HG02884 (cell line): ENCODE measurements at regions not wholly inside any gene's neighbourhood (a gene's known extent, or its start where the extent isn't known, plus 50 kb on each side); places are given as distances from the start of the nearest gene placed in this dataset.
"Not testable (repeated sequence)": the region's sequence is repeated elsewhere in the genome, so short reads cannot be mapped to it uniquely, and the experiment has no call there.

Source experiments
- ATAC-seq: cut with Tn5 transposase; IDR thresholded peaks from one replicate; pipeline ENCODE4 v1.9.1; 2021; ENCODE audit warnings: mild to moderate bottlenecking, moderate library complexity; ENCODE audit not compliant: unreplicated experiment

- ATAC-seq: no peak
Observed at GRCh38 chr14:44873536-44873935, 88.2 kb downstream of the KLHL28 start.

- ATAC-seq: no peak
Observed at GRCh38 chr14:44866770-44867169, 95.0 kb downstream of the KLHL28 start.

- no peak for ATAC-seq
Observed at GRCh38 chr14:44866322-44866721, 95.4 kb downstream of the KLHL28 start.

GRCh38 chr14:44863271-44863670 is 98.5 kb downstream of the KLHL28 start:
- ATAC-seq: no peak

- ATAC-seq: no peak
Observed at GRCh38 chr14:44854114-44854513, 107.6 kb downstream of the KLHL28 start.

- ATAC-seq: no peak
Observed at GRCh38 chr14:44847526-44848309, 114.0 kb downstream of the KLHL28 start.

- ATAC-seq: peak; percentile 89
Observed at GRCh38 chr14:44846232-44846824, 115.4 kb downstream of the KLHL28 start.

GRCh38 chr14:44835928-44836327 is 125.8 kb downstream of the KLHL28 start:
- not testable (repeated sequence) for ATAC-seq

GRCh38 chr14:44833376-44834060 is 128.2 kb downstream of the KLHL28 start:
- no peak for ATAC-seq

GRCh38 chr14:44830371-44830770 is 131.4 kb downstream of the KLHL28 start:
- ATAC-seq: no peak

- no peak for ATAC-seq
Observed at GRCh38 chr14:44829021-44829420, 132.7 kb downstream of the KLHL28 start.

GRCh38 chr14:44828023-44828422 is 133.7 kb downstream of the KLHL28 start:
- ATAC-seq: no peak

GRCh38 chr14:44820230-44820964 is 141.3 kb downstream of the KLHL28 start:
- ATAC-seq: no peak

- ATAC-seq: no peak
Observed at GRCh38 chr14:44814196-44814595, 147.6 kb downstream of the KLHL28 start.

- ATAC-seq: no peak
Observed at GRCh38 chr14:44812672-44813071, 149.1 kb downstream of the KLHL28 start.

- no peak for ATAC-seq
Observed at GRCh38 chr14:44804391-44804790, 157.4 kb downstream of the KLHL28 start.

GRCh38 chr14:44803239-44803905 is 158.4 kb downstream of the KLHL28 start:
- ATAC-seq: peak; percentile 69

- ATAC-seq: no peak
Observed at GRCh38 chr14:44798386-44799242, 163.1 kb downstream of the KLHL28 start.

- ATAC-seq: no peak
Observed at GRCh38 chr14:44795725-44796124, 166.0 kb downstream of the KLHL28 start.

GRCh38 chr14:44791730-44792129 is 170.0 kb downstream of the KLHL28 start:
- ATAC-seq: no peak
